Activated T-cell treated with anti-CD3 and anti-CD28 coated beads, Interleukin-2, amount 50 U/mL, for 4 hours (primary cell): ENCODE measurements at regions not wholly inside any gene's neighbourhood (a gene's known extent, or its start where the extent isn't known, plus 50 kb on each side); places are given as distances from the start of the nearest gene placed in this dataset.
A peak's percentile ranks its signal among the peaks of the same experiment; 100 is the strongest.

Experiments used
- ATAC-seq, 2 donors: fragments of 200-7000 bp; cut with Tn5 transposase; one replicate each; pipeline ENCODE4 v1.10.0; 2021
- DNase-seq: peaks from one replicate; pipeline ENCODE4 v3.0.0-alpha.2; 2020
- H3K27me3 Mint-ChIP-seq: one replicate; pipeline ENCODE4 v1.8.0; 2021; ENCODE audit warnings: low read depth, mixed read lengths
- H3K36me3 Mint-ChIP-seq: one replicate; pipeline ENCODE4 v1.8.0; 2022; ENCODE audit warnings: mixed read lengths; ENCODE audit not compliant: insufficient read depth
- H3K4me1 Mint-ChIP-seq: one replicate; pipeline ENCODE4 v1.8.0; 2021; ENCODE audit warnings: low read depth, mixed read lengths
- H3K4me3 Mint-ChIP-seq: one replicate; pipeline ENCODE4 v1.8.0; 2021; ENCODE audit warnings: mild to moderate bottlenecking, moderate library complexity, mixed read lengths
- H3K9me3 Mint-ChIP-seq: one replicate; pipeline ENCODE4 v1.8.0; 2021; ENCODE audit warnings: mixed read lengths

- Mint-ChIP-seq H3K9me3 (no peaks in the 10 kb centered on the region), H3K36me3 (no peaks in the 10 kb centered on the region), H3K4me3 (no peak overlapping the region), H3K4me1 (peaks cover 6% of the 10 kb centered on the region), H3K27me3 (no peaks in the 10 kb centered on the region)
- no peak for DNase-seq
- ATAC-seq = no peak
Measured at GRCh38 chrX:42096265-42096920, 173.0 kb upstream of the CASK start.

- DNase-seq = no peak
- ATAC-seq = no peak
- peak overlapping the region; percentile 42 for H3K4me3 Mint-ChIP-seq
- H3K4me1 Mint-ChIP-seq = peaks cover 13% of the 10 kb centered on the region
- H3K9me3 Mint-ChIP-seq = no peaks in the 10 kb centered on the region
- H3K36me3 Mint-ChIP-seq = no peaks in the 10 kb centered on the region
- H3K27me3 Mint-ChIP-seq = no peaks in the 10 kb centered on the region
Measured at GRCh38 chrX:42094218-42094617, 170.9 kb upstream of the CASK start.

- ATAC-seq = peak; percentile 65 to 80
- H3K4me1 Mint-ChIP-seq = peaks cover 14% of the 10 kb centered on the region
- no peaks in the 10 kb centered on the region for H3K27me3 Mint-ChIP-seq
- no peaks in the 10 kb centered on the region for H3K9me3 Mint-ChIP-seq
- H3K36me3 Mint-ChIP-seq = no peaks in the 10 kb centered on the region
- H3K4me3 Mint-ChIP-seq = peak overlapping the region; percentile 42
- no peak for DNase-seq
Measured at GRCh38 chrX:42093756-42094155, 170.4 kb upstream of the CASK start.

GRCh38 chrX:42090395-42090794, 167.0 kb upstream of the CASK start:
- ATAC-seq (peak; percentile 65 to 72), DNase-seq (no peak)
- Mint-ChIP-seq H3K4me1 (peaks cover 14% of the 10 kb centered on the region), H3K36me3 (no peaks in the 10 kb centered on the region), H3K9me3 (no peaks in the 10 kb centered on the region), H3K4me3 (no peak overlapping the region), H3K27me3 (no peaks in the 10 kb centered on the region)

- no peaks in the 10 kb centered on the region for H3K27me3 Mint-ChIP-seq
- H3K9me3 Mint-ChIP-seq = no peaks in the 10 kb centered on the region
- peaks cover 10% of the 10 kb centered on the region for H3K4me1 Mint-ChIP-seq
- ATAC-seq (no peak), DNase-seq (no peak)
- no peak overlapping the region for H3K4me3 Mint-ChIP-seq
- no peaks in the 10 kb centered on the region for H3K36me3 Mint-ChIP-seq
Measured at GRCh38 chrX:42089031-42089430, 165.7 kb upstream of the CASK start.

- Mint-ChIP-seq H3K9me3 (no peaks in the 10 kb centered on the region), H3K4me1 (peaks cover 8% of the 10 kb centered on the region), H3K4me3 (no peak overlapping the region), H3K27me3 (no peaks in the 10 kb centered on the region), H3K36me3 (no peaks in the 10 kb centered on the region)
- ATAC-seq (no peak), DNase-seq (no peak)
Measured at GRCh38 chrX:42087960-42088359, 164.6 kb upstream of the CASK start.

GRCh38 chrX:42085836-42086235, 162.5 kb upstream of the CASK start:
- peaks cover 7% of the 10 kb centered on the region for H3K4me1 Mint-ChIP-seq
- H3K9me3 Mint-ChIP-seq = no peaks in the 10 kb centered on the region
- ATAC-seq (no peak), DNase-seq (no peak)
- H3K36me3 Mint-ChIP-seq = no peaks in the 10 kb centered on the region
- no peaks in the 10 kb centered on the region for H3K27me3 Mint-ChIP-seq
- no peak overlapping the region for H3K4me3 Mint-ChIP-seq

GRCh38 chrX:42079968-42080367, 156.6 kb upstream of the CASK start:
- ATAC-seq = no peak

GRCh38 chrX:42077675-42078074, 154.3 kb upstream of the CASK start:
- ATAC-seq (no peak), DNase-seq (no peak)
- Mint-ChIP-seq H3K4me3 (no peak overlapping the region), H3K27me3 (no peaks in the 10 kb centered on the region), H3K4me1 (peaks cover 7% of the 10 kb centered on the region), H3K9me3 (no peaks in the 10 kb centered on the region), H3K36me3 (no peaks in the 10 kb centered on the region)

More at GRCh38 chrX:42079968-42080367, 156.6 kb upstream of the CASK start:
- no peaks in the 10 kb centered on the region for H3K27me3 Mint-ChIP-seq
- no peak overlapping the region for H3K4me3 Mint-ChIP-seq
- no peaks in the 10 kb centered on the region for H3K9me3 Mint-ChIP-seq
- no peaks in the 10 kb centered on the region for H3K36me3 Mint-ChIP-seq
- H3K4me1 Mint-ChIP-seq = peaks cover 6% of the 10 kb centered on the region
- no peak for DNase-seq

- no peaks in the 10 kb centered on the region for H3K9me3 Mint-ChIP-seq
- ATAC-seq (peak; percentile 27 to 43), DNase-seq (no peak)
- no peaks in the 10 kb centered on the region for H3K27me3 Mint-ChIP-seq
- peaks cover 7% of the 10 kb centered on the region for H3K4me1 Mint-ChIP-seq
- no peaks in the 10 kb centered on the region for H3K36me3 Mint-ChIP-seq
- H3K4me3 Mint-ChIP-seq = no peak overlapping the region
Measured at GRCh38 chrX:42075032-42075431, 151.7 kb upstream of the CASK start.

- ATAC-seq (no peak), DNase-seq (no peak)
- Mint-ChIP-seq H3K9me3 (no peaks in the 10 kb centered on the region), H3K27me3 (no peaks in the 10 kb centered on the region), H3K4me1 (peaks cover 7% of the 10 kb centered on the region), H3K4me3 (no peak overlapping the region), H3K36me3 (no peaks in the 10 kb centered on the region)
Measured at GRCh38 chrX:42073448-42073847, 150.1 kb upstream of the CASK start.

- DNase-seq = no peak
- Mint-ChIP-seq H3K36me3 (no peaks in the 10 kb centered on the region), H3K4me1 (peaks cover 7% of the 10 kb centered on the region), H3K9me3 (no peaks in the 10 kb centered on the region), H3K4me3 (no peak overlapping the region), H3K27me3 (no peaks in the 10 kb centered on the region)
- no peak for ATAC-seq
Measured at GRCh38 chrX:42070866-42071265, 147.5 kb upstream of the CASK start.

- DNase-seq (no peak), ATAC-seq (no peak)
- Mint-ChIP-seq H3K27me3 (no peaks in the 10 kb centered on the region), H3K9me3 (no peaks in the 10 kb centered on the region), H3K4me1 (no peaks in the 10 kb centered on the region), H3K4me3 (no peak overlapping the region), H3K36me3 (no peaks in the 10 kb centered on the region)
Measured at GRCh38 chrX:42054256-42054655, 130.9 kb upstream of the CASK start.

- ATAC-seq = no peak
Measured at GRCh38 chrX:42050345-42050744, 127.0 kb upstream of the CASK start.

GRCh38 chrX:42047886-42048285, 124.5 kb upstream of the CASK start:
- no peak for ATAC-seq
- no peaks in the 10 kb centered on the region for H3K4me1 Mint-ChIP-seq
- H3K4me3 Mint-ChIP-seq = no peak overlapping the region

More at GRCh38 chrX:42050345-42050744, 127.0 kb upstream of the CASK start:
- Mint-ChIP-seq H3K27me3 (no peaks in the 10 kb centered on the region), H3K9me3 (no peaks in the 10 kb centered on the region), H3K36me3 (no peaks in the 10 kb centered on the region), H3K4me3 (no peak overlapping the region), H3K4me1 (no peaks in the 10 kb centered on the region)
- no peak for DNase-seq

More at GRCh38 chrX:42047886-42048285, 124.5 kb upstream of the CASK start:
- DNase-seq = no peak
- Mint-ChIP-seq H3K36me3 (no peaks in the 10 kb centered on the region), H3K9me3 (no peaks in the 10 kb centered on the region), H3K27me3 (no peaks in the 10 kb centered on the region)
